ENCODE measurements at regions not wholly inside any gene's neighbourhood (a gene's known extent, or its start where the extent isn't known, plus 50 kb on each side); places are given as distances from the start of the nearest gene placed in this dataset.

DNA sequence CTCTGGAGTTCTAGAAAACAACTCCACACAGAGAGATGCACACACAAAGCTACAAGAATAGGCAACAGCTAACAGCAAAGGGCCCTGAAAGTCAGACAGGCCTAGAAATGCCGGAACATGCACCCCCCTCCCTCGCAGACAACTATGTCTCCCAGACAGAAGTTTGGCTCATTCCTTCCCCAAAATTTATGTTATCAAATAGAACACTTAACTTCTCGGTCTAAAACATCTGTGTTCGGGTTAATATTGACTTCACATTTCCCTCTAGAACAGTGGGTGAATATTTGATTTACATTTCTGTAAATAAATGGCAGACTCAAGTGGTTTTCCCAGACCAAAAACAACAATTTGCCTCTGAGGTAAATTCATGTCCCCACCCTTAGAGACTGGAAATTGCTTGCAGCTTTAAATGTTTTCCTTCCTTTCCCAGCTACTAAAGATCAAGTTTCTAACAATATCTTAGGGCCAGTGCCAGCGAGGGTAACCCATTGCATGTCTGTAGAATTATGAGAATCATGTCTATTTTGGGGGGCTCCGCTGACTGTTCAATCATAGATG, 92.5 kb upstream of the INHBA start:
- Mint-ChIP-seq H3K27ac (ENCODE audit: unreplicated experiment) (no peak overlapping the region), H3K9me3 (ENCODE audit: unreplicated experiment) (no peaks in the 10 kb centered on the region), H3K36me3 (ENCODE audit: insufficient read depth, unreplicated experiment) (no peaks in the 10 kb centered on the region), H3K4me1 (ENCODE audit: low read depth, unreplicated experiment) (no peaks in the 10 kb centered on the region), H3K4me3 (ENCODE audit: unreplicated experiment) (no peak overlapping the region), H3K27me3 (ENCODE audit: insufficient read depth, unreplicated experiment) (peaks cover 5% of the 10 kb centered on the region)
- POLR2A ChIA-PET, result no interaction called here
- CTCF ChIA-PET, result no interaction called here
- no peaks in the 10 kb centered on the region for H3K36me3 ChIP-seq (ENCODE audit: control insufficient read depth, insufficient read depth, low read length)
- H3K27me3 ChIP-seq (replicated peaks; ENCODE audit: control insufficient read depth, insufficient read depth, low read length), result no peaks in the 10 kb centered on the region
- H3K9me3 ChIP-seq, result no peaks in the 10 kb centered on the region
- no peak for DNase-seq
- no peaks in the 10 kb centered on the region for H3K4me1 ChIP-seq
- intact Hi-C loops (cut with micrococcal nuclease; ENCODE audit: unreplicated experiment), result no loop called here
- TF ChIP-seq, protein P1, sequence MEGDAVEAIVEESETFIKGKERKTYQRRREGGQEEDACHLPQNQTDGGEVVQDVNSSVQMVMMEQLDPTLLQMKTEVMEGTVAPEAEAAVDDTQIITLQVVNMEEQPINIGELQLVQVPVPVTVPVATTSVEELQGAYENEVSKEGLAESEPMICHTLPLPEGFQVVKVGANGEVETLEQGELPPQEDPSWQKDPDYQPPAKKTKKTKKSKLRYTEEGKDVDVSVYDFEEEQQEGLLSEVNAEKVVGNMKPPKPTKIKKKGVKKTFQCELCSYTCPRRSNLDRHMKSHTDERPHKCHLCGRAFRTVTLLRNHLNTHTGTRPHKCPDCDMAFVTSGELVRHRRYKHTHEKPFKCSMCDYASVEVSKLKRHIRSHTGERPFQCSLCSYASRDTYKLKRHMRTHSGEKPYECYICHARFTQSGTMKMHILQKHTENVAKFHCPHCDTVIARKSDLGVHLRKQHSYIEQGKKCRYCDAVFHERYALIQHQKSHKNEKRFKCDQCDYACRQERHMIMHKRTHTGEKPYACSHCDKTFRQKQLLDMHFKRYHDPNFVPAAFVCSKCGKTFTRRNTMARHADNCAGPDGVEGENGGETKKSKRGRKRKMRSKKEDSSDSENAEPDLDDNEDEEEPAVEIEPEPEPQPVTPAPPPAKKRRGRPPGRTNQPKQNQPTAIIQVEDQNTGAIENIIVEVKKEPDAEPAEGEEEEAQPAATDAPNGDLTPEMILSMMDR (IDR thresholded peaks at IDR 0.05; ENCODE audit: insufficient read depth in 1 of 2, low read depth in 1 of 2, low read length in 1 of 2, severe bottlenecking in 1 of 2, unreplicated experiment in 1 of 2), result no peak
- BruUV-seq (replicated peaks), result no TSS peak
- H3K4me3 ChIP-seq (ENCODE audit: low read depth, low read length), result no peak overlapping the region

DNA sequence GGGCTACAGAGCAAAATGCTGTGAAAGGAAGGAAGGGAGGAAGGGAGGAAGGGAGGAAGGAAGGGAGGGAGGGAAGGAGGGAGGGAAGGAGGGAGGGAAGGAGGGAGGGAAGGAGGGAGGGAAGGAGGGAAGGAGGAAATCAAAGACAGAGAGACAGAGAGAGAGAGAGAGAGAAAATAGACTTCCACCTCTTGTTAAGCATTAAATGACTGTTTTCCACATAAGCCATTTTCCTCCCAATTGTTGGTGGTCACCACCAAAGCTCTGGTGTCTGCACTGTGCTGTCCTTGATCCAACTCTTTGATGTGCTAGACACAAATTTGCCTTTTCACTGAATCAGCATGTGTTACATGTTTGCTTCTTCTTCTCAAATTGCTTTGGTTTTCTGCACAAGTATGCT, 90.7 kb upstream of the INHBA start:
- no peak overlapping the region for H3K4me3 Mint-ChIP-seq (ENCODE audit: unreplicated experiment)
- POLR2A ChIA-PET, result no interaction called here

DNA sequence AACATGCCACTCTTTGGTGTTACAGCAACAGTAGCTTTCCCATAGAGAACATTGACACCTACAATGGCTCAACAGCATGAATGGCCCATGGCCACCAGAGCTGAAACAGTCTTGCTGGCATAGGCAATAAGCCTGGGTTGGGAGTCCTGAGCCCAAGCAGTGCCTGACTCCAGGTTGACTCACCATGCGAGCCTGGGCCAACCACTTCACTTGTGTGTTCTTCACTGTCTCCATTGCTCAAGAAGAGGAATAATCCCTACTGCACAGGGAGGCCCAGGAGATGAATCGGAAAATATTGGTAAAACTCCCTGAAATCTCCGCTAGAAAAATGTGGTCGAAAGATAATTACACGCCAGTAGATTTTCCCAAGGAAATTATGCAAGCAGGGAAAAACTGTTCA, 89.2 kb upstream of the INHBA start:
- POLR2A ChIA-PET, result no interaction called here
- Histone ChIP-seq H3K36me3 (ENCODE audit: control insufficient read depth, insufficient read depth, low read length) (no peaks in the 10 kb centered on the region), H3K9me3 (no peaks in the 10 kb centered on the region), H3K4me3 (ENCODE audit: low read depth, low read length) (no peak overlapping the region), H3K27me3 (replicated peaks; ENCODE audit: control insufficient read depth, insufficient read depth, low read length) (no peaks in the 10 kb centered on the region), H3K4me1 (no peaks in the 10 kb centered on the region)
- no peak overlapping the region for H3K4me3 Mint-ChIP-seq (ENCODE audit: unreplicated experiment)
- intact Hi-C loops (cut with micrococcal nuclease; ENCODE audit: unreplicated experiment), result no loop called here
- TF ChIP-seq, protein P1 (IDR thresholded peaks at IDR 0.05; ENCODE audit: insufficient read depth in 1 of 2, low read depth in 1 of 2, low read length in 1 of 2, severe bottlenecking in 1 of 2, unreplicated experiment in 1 of 2), result no peak
- no TSS peak for BruUV-seq (replicated peaks)
- CTCF ChIA-PET, result interaction anchor here (0.7 kb wide), 1 partner anchor 92 kb away, joined by 3 read pairs; no protein-coding TSS in a partner anchor
- no peaks in the 10 kb centered on the region for H3K4me1 Mint-ChIP-seq (ENCODE audit: low read depth, unreplicated experiment)
- H3K36me3 Mint-ChIP-seq (ENCODE audit: insufficient read depth, unreplicated experiment), result no peaks in the 10 kb centered on the region
- no peak for DNase-seq
- no peaks in the 10 kb centered on the region for H3K9me3 Mint-ChIP-seq (ENCODE audit: unreplicated experiment)
- H3K27me3 Mint-ChIP-seq (ENCODE audit: insufficient read depth, unreplicated experiment), result peaks cover 5% of the 10 kb centered on the region
- H3K27ac Mint-ChIP-seq (ENCODE audit: unreplicated experiment), result no peak overlapping the region

More for the DNA sequence above, 90.7 kb upstream of the INHBA start:
- no peaks in the 10 kb centered on the region for H3K4me1 ChIP-seq
- Mint-ChIP-seq H3K36me3 (ENCODE audit: insufficient read depth, unreplicated experiment) (no peaks in the 10 kb centered on the region), H3K9me3 (ENCODE audit: unreplicated experiment) (no peaks in the 10 kb centered on the region), H3K27me3 (ENCODE audit: insufficient read depth, unreplicated experiment) (peaks cover 5% of the 10 kb centered on the region), H3K4me1 (ENCODE audit: low read depth, unreplicated experiment) (no peaks in the 10 kb centered on the region), H3K27ac (ENCODE audit: unreplicated experiment) (no peak overlapping the region)
- no peak overlapping the region for H3K4me3 ChIP-seq (ENCODE audit: low read depth, low read length)
- TF ChIP-seq, protein P1 (IDR thresholded peaks at IDR 0.05; ENCODE audit: insufficient read depth in 1 of 2, low read depth in 1 of 2, low read length in 1 of 2, severe bottlenecking in 1 of 2, unreplicated experiment in 1 of 2), result no peak
- no peaks in the 10 kb centered on the region for H3K36me3 ChIP-seq (ENCODE audit: control insufficient read depth, insufficient read depth, low read length)
- CTCF ChIA-PET, result no interaction called here
- intact Hi-C loops (cut with micrococcal nuclease; ENCODE audit: unreplicated experiment), result no loop called here
- no TSS peak for BruUV-seq (replicated peaks)
- no peak for DNase-seq
- no peaks in the 10 kb centered on the region for H3K27me3 ChIP-seq (replicated peaks; ENCODE audit: control insufficient read depth, insufficient read depth, low read length)
- H3K9me3 ChIP-seq, result no peaks in the 10 kb centered on the region
